Epithelial cell of esophagus (primary cell): ENCODE measurements at regions not wholly inside any gene's neighbourhood (a gene's known extent, or its start where the extent isn't known, plus 50 kb on each side); places are given as distances from the start of the nearest gene placed in this dataset.

ENCODE experiments used
- DNase-seq: peaks from one replicate; pipeline ENCODE4 v3.0.0; 2010; ENCODE audit warnings: low read depth
- H3K4me3 ChIP-seq: 2 replicates; pipeline ENCODE4 v1.5.1; 2011; ENCODE audit warnings: mild to moderate bottlenecking, low read length, control low read depth
- TF ChIP-seq, protein P1 (sequence below): IDR thresholded peaks from 2 replicates; pipeline ENCODE4 v1.5.1; 2011; ENCODE audit warnings: low read depth, mild to moderate bottlenecking, low read length, control low read depth, inconsistent platforms; ENCODE audit not compliant: insufficient read depth; ENCODE audit errors: missing control alignments

GRCh38 chr16:63577891-63578290 is 1541.7 kb upstream of the CDH8 start:
- DNase-seq: no peak
- H3K4me3 ChIP-seq: no peak overlapping the region
- TF ChIP-seq, protein P1, sequence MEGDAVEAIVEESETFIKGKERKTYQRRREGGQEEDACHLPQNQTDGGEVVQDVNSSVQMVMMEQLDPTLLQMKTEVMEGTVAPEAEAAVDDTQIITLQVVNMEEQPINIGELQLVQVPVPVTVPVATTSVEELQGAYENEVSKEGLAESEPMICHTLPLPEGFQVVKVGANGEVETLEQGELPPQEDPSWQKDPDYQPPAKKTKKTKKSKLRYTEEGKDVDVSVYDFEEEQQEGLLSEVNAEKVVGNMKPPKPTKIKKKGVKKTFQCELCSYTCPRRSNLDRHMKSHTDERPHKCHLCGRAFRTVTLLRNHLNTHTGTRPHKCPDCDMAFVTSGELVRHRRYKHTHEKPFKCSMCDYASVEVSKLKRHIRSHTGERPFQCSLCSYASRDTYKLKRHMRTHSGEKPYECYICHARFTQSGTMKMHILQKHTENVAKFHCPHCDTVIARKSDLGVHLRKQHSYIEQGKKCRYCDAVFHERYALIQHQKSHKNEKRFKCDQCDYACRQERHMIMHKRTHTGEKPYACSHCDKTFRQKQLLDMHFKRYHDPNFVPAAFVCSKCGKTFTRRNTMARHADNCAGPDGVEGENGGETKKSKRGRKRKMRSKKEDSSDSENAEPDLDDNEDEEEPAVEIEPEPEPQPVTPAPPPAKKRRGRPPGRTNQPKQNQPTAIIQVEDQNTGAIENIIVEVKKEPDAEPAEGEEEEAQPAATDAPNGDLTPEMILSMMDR: no peak

- H3K4me3 ChIP-seq: no peak overlapping the region
- no peak for DNase-seq
- TF ChIP-seq, protein P1: no peak
Measured at GRCh38 chr16:63575041-63575440, 1538.8 kb upstream of the CDH8 start.

GRCh38 chr16:63568164-63568563 is 1531.9 kb upstream of the CDH8 start:
- TF ChIP-seq, protein P1: no peak
- DNase-seq: no peak

DNA sequence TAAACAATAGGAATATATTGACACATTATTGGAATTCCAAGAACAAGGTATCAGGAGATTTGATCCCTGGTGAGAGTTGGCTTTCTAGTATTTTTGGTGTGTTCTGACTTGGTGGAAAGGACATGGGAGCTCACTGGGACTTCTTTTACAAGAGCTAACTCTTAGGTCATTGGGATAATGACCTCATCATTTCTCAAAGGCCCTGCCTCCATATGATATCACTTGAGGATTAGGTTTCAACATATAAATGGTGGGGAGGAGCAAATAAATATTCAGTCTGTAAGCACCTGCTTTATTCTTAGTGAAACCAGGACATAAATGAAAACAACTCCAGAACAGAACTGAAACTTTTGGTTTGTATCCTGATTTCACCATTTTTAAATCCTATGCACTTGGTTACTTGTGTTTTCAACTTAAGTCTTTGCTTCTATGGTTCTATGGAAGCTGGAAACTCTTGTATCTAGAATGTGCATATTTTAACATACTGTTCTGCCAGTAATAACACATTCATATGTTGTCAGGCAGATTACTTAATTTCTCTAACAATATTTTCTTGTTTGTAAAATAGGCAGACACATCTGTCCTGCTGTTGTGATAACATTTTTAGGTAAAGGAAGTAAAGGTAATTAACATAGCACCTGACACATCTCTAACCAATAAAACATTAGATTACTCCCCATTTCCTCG is 1527.7 kb upstream of the CDH8 start:
- DNase-seq: no peak
- no peak overlapping the region for H3K4me3 ChIP-seq
- TF ChIP-seq, protein P1: no peak

More at GRCh38 chr16:63568164-63568563, 1531.9 kb upstream of the CDH8 start:
- no peak overlapping the region for H3K4me3 ChIP-seq

GRCh38 chr16:63553980-63554379 is 1517.7 kb upstream of the CDH8 start:
- H3K4me3 ChIP-seq: no peak overlapping the region
- no peak for DNase-seq
- TF ChIP-seq, protein P1: no peak

DNA sequence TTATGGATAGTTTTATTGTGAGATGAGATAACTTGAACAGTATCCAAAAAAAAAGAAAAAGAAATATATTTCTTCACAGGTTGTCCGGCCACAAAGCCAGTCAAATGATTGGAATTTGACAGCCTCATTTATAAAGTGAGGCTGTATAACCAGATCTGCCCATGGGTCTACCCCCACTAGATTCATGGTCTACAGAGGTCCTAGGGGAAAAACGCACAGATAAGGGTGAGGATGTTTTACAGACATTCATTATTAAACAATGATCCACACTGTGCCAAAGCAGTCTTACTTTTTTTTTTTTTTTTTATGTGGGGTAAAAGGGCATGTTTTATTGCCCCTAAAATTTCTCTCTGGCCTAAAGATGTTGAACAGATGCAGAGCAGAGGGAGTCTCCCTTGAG is 1503.0 kb upstream of the CDH8 start:
- TF ChIP-seq, protein P1: no peak
- DNase-seq: no peak

GRCh38 chr16:63530974-63531373 is 1494.7 kb upstream of the CDH8 start:
- TF ChIP-seq, protein P1: no peak
- H3K4me3 ChIP-seq: no peak overlapping the region
- DNase-seq: no peak

More for the DNA sequence above, 1503.0 kb upstream of the CDH8 start:
- H3K4me3 ChIP-seq: no peak overlapping the region
